RWPE2 (cell line): ENCODE measurements at regions not wholly inside any gene's neighbourhood (a gene's known extent, or its start where the extent isn't known, plus 50 kb on each side); places are given as distances from the start of the nearest gene placed in this dataset.

ENCODE experiments used
- ATAC-seq: fragments of 200-7000 bp; cut with Tn5 transposase; 3 replicates; pipeline ENCODE4 v1.9.1; 2021; ENCODE audit warnings: low read depth
- DNase-seq: peaks from one replicate; pipeline ENCODE4 v3.0.0-alpha.2; 2020; ENCODE audit warnings: low spot score
- H3K27ac ChIP-seq: fragments of 450-650 bp; 2 replicates; pipeline ENCODE4 v1.5.1; 2017; ENCODE audit warnings: mild to moderate bottlenecking; ENCODE audit not compliant: poor library complexity, severe bottlenecking
- H3K27me3 ChIP-seq: fragments of 250-450 bp; sonication (Bioruptor Pico); 2 replicates; pipeline ENCODE4 v1.5.1; 2021; ENCODE audit warnings: mild to moderate bottlenecking, moderate library complexity; ENCODE audit not compliant: insufficient read depth, poor library complexity, severe bottlenecking
- H3K36me3 ChIP-seq: fragments of 250-450 bp; sonication (Bioruptor Pico); 2 replicates; pipeline ENCODE4 v1.5.1; 2020; ENCODE audit warnings: low read depth, mild to moderate bottlenecking, moderate library complexity
- H3K4me1 ChIP-seq: fragments of 250-450 bp; sonication (Bioruptor Pico); 2 replicates; pipeline ENCODE4 v1.5.1; 2021; ENCODE audit warnings: mild to moderate bottlenecking, moderate library complexity; ENCODE audit not compliant: insufficient read depth, poor library complexity, severe bottlenecking
- H3K4me3 ChIP-seq: fragments of 250-450 bp; sonication (Bioruptor Pico); 2 replicates; pipeline ENCODE4 v1.5.1; 2021; ENCODE audit warnings: mild to moderate bottlenecking, moderate library complexity; ENCODE audit not compliant: severe bottlenecking
- H3K9me3 ChIP-seq: fragments of 250-450 bp; sonication (Bioruptor Pico); 2 replicates; pipeline ENCODE4 v1.5.1; 2021; ENCODE audit warnings: mild to moderate bottlenecking, moderate library complexity; ENCODE audit not compliant: severe bottlenecking
- TF ChIP-seq, protein P1 (sequence below): fragments of 450-650 bp; IDR thresholded peaks from one replicate; pipeline ENCODE4 v1.5.1; 2017; ENCODE audit warnings: mild to moderate bottlenecking, moderate library complexity; ENCODE audit not compliant: poor library complexity, severe bottlenecking

DNA sequence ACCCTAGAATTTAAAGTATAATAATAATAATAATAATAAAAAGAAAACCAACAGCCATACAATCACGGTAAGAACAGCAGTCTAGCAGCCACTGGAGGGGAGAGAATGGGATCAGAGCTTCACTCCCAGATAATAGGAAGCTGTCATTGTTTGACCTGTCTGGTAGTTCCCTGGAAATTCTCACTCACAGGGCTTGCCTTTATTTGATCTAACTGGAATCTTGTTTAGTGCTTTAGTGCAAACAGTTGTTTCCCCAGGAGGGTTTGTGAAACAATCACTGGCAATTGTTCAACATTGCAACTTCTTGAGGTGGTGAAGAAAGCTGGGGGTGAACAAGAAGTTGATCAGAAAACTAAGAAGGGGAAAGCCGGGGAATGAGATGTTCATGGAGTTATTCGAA is 68.7 kb upstream of the PTCSC3 start:
- Histone ChIP-seq H3K9me3 (no peaks in the 10 kb centered on the region), H3K4me1 (no peaks in the 10 kb centered on the region), H3K4me3 (no peak overlapping the region), H3K27me3 (peaks cover 13% of the 10 kb centered on the region), H3K27ac (no peak overlapping the region), H3K36me3 (no peaks in the 10 kb centered on the region)
- ATAC-seq (no peak), DNase-seq (no peak)
- TF ChIP-seq, protein P1, sequence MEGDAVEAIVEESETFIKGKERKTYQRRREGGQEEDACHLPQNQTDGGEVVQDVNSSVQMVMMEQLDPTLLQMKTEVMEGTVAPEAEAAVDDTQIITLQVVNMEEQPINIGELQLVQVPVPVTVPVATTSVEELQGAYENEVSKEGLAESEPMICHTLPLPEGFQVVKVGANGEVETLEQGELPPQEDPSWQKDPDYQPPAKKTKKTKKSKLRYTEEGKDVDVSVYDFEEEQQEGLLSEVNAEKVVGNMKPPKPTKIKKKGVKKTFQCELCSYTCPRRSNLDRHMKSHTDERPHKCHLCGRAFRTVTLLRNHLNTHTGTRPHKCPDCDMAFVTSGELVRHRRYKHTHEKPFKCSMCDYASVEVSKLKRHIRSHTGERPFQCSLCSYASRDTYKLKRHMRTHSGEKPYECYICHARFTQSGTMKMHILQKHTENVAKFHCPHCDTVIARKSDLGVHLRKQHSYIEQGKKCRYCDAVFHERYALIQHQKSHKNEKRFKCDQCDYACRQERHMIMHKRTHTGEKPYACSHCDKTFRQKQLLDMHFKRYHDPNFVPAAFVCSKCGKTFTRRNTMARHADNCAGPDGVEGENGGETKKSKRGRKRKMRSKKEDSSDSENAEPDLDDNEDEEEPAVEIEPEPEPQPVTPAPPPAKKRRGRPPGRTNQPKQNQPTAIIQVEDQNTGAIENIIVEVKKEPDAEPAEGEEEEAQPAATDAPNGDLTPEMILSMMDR = no peak

DNA sequence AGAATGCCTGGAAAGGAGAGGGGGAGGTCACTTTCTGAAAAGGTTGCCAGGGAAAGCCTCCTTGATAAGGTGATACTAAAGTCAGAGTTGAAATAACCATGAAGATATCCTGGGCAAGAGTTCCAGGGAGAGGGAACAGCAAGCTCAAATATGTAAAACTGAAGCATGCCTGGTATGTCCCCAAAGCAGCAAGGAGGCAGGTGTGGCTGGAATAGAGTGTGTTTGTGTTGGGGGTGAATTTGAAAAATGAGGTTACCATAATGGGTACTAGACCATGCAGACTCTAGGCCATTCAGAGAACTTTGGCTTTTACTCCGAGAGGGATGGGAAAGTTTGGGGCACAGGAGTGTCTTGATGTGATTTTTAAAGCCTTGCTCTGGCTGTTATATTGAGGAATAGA is 66.7 kb upstream of the PTCSC3 start:
- ATAC-seq = no peak
- DNase-seq = no peak
- TF ChIP-seq, protein P1 = no peak
- peaks cover 8% of the 10 kb centered on the region for H3K4me1 ChIP-seq
- H3K27ac ChIP-seq = no peak overlapping the region
- H3K4me3 ChIP-seq = no peak overlapping the region
- peaks cover 13% of the 10 kb centered on the region for H3K27me3 ChIP-seq
- no peaks in the 10 kb centered on the region for H3K9me3 ChIP-seq
- no peaks in the 10 kb centered on the region for H3K36me3 ChIP-seq

GRCh38 chr14:36241183-36241582 is 64.7 kb upstream of the PTCSC3 start:
- TF ChIP-seq, protein P1 = peak; percentile 42
- Histone ChIP-seq H3K27ac (no peak overlapping the region), H3K4me1 (peaks cover 8% of the 10 kb centered on the region), H3K36me3 (no peaks in the 10 kb centered on the region), H3K27me3 (peaks cover 13% of the 10 kb centered on the region), H3K4me3 (no peak overlapping the region), H3K9me3 (no peaks in the 10 kb centered on the region)
- DNase-seq (no peak), ATAC-seq (no peak)

DNA sequence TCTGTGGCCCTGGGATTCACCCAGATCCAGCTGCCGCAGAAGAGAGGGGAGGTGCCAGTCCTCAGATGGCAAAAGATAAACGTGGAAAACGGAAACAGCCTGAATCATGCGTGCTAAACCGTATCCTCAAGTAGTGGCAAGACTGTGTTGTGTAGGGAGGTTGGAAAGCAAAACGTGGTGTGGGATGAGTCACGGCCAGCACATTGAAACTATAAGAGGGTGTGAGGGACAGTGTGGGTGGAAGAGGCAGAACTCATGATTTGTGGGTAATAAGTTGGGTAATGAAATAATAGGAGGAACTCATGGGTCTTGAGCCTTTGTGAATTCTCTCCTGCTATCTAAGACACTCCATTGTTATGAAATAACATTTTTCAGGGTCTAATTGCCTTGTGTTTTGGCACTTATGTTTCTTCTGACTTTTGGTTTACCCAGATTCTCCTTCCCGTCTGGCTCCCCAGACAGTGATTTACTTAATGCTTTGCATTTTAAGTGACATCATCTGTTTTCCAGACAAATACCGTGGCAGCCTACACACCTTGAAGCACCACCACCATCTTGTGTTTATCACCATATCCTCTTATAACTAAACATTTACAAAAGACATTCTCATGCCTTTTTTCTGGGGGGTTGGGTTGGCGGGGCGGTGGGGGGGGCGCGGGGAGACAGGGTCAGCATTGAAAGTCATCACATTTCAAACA is 62.3 kb upstream of the PTCSC3 start:
- no peak overlapping the region for H3K4me3 ChIP-seq
- no peaks in the 10 kb centered on the region for H3K9me3 ChIP-seq
- no peaks in the 10 kb centered on the region for H3K36me3 ChIP-seq
- DNase-seq = no peak
- TF ChIP-seq, protein P1 = no peak
- peaks cover 8% of the 10 kb centered on the region for H3K4me1 ChIP-seq
- H3K27me3 ChIP-seq = peaks cover 11% of the 10 kb centered on the region
- peak; percentile 88 for ATAC-seq
- H3K27ac ChIP-seq = no peak overlapping the region

DNA sequence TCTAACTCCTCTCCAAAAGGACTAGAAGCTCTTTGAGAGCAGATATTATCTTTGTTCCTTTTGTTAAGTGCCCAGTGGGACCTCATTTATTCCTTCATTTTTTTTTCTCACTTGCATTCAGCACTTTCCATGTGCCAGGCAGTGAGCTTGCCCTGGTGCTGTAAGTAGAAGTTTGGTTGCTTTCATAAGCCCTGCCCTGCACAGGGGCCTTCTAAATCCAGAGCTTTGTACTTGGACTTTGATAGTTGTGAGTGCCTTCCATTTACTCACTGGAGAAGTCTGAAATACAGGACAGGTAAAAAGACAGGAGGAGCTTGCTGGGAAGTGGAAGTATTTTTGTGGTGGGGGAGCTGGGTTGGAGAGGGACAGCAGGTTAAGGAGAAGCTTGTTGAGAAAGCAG is 56.7 kb upstream of the PTCSC3 start:
- Histone ChIP-seq H3K4me3 (no peak overlapping the region), H3K9me3 (no peaks in the 10 kb centered on the region)

More for the DNA sequence above, 56.7 kb upstream of the PTCSC3 start:
- H3K27me3 ChIP-seq = no peaks in the 10 kb centered on the region
- TF ChIP-seq, protein P1 = no peak
- DNase-seq = no peak
- no peak for ATAC-seq
- peaks cover under 1% of the 10 kb centered on the region for H3K4me1 ChIP-seq
- no peaks in the 10 kb centered on the region for H3K36me3 ChIP-seq
- H3K27ac ChIP-seq = no peak overlapping the region
